ENCODE measurements at regions not wholly inside any gene's neighbourhood (a gene's known extent, or its start where the extent isn't known, plus 50 kb on each side); places are given as distances from the start of the nearest gene placed in this dataset.

DNA sequence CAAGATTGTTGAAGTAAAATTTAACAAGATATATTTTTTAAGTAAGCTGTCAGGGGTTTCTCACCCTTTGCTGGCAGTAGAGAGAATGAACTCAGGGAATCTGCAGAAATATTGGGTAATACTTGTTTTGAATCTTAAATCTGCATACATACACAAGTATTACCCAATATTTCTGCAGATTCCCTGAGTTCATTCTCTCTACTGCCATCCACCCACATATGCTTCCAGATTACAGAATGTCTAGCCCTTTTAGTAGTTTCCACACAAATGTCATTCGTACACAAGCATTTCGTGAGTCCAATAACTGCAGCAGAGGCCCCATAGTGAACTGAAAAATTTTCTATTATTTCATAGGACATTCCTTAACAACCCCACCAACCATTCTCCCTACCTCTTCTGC is 69.6 kb upstream of the TNFRSF21 start:
- BruUV-seq (replicated peaks), result no TSS peak
- H2AFZ ChIP-seq (ENCODE audit: low read length), result no peak overlapping the region
- POLR2A ChIA-PET, result no interaction called here
- intact Hi-C loops (cut with micrococcal nuclease; ENCODE audit: unreplicated experiment) (no loop called here), in situ Hi-C loops (cut with HindIII; ENCODE audit: extremely low pct_ligation_motif_present, low pct_unique_long_range_greater_than_20kb) (no loop called here)
- H3K4me1 ChIP-seq (ENCODE audit: insufficient read depth, low read length), result no peaks in the 10 kb centered on the region
- DNase-seq (ENCODE audit: low spot score) (no peak), ATAC-seq (no peak), FAIRE-seq (no peak)
- CTCF ChIA-PET (ENCODE audit: low intra/inter-chr PET ratio, low total read pairs), result no interaction called here
- H3K36me3 ChIP-seq (replicated peaks in 1 of 2; ENCODE audit: control insufficient read depth in 1 of 2, insufficient read depth in 2 of 2, low read length in 2 of 2), result no peaks in the 10 kb centered on the region
- 33% methylated on average over 2 of the region's 2 CpGs for WGBS (ENCODE audit: low lambda C conversion rate)
- no peaks in the 10 kb centered on the region for H4K20me1 ChIP-seq (ENCODE audit: insufficient read depth, low read length)
- H3K4me2 ChIP-seq (ENCODE audit: low read depth, low read length), result no peak overlapping the region
- no peaks in the 10 kb centered on the region for H3K79me2 ChIP-seq (ENCODE audit: insufficient read depth, low read length)
- H3K9ac ChIP-seq (ENCODE audit: insufficient read depth, low read depth, low read length), result no peak overlapping the region
- H3K4me3 ChIP-seq (replicated peaks in 1 of 3; ENCODE audit: insufficient read depth in 1 of 3, low read depth in 2 of 3, low read length in 3 of 3), result no peak overlapping the region
- H3K27me3 ChIP-seq (ENCODE audit: control insufficient read depth in 1 of 2, insufficient read depth in 2 of 2, low read length in 2 of 2), result peaks cover 0 to 24% of the 10 kb centered on the region in 2 experiments; a peak in 2 of 5 replicates
- no peak overlapping the region for H3K27ac ChIP-seq (ENCODE audit: extremely low read length, insufficient read depth, low read length)
- H3K9me3 ChIP-seq (ENCODE audit: low read length), result no peaks in the 10 kb centered on the region
- no peak for TF ChIP-seq NKX3-1 (CRISPR knock-in tag; IDR thresholded peaks at IDR 0.05)
- TF ChIP-seq RFX5 (IDR thresholded peaks at IDR 0.05; ENCODE audit: low read depth, low read length), result no peak
- TF ChIP-seq, protein P1, sequence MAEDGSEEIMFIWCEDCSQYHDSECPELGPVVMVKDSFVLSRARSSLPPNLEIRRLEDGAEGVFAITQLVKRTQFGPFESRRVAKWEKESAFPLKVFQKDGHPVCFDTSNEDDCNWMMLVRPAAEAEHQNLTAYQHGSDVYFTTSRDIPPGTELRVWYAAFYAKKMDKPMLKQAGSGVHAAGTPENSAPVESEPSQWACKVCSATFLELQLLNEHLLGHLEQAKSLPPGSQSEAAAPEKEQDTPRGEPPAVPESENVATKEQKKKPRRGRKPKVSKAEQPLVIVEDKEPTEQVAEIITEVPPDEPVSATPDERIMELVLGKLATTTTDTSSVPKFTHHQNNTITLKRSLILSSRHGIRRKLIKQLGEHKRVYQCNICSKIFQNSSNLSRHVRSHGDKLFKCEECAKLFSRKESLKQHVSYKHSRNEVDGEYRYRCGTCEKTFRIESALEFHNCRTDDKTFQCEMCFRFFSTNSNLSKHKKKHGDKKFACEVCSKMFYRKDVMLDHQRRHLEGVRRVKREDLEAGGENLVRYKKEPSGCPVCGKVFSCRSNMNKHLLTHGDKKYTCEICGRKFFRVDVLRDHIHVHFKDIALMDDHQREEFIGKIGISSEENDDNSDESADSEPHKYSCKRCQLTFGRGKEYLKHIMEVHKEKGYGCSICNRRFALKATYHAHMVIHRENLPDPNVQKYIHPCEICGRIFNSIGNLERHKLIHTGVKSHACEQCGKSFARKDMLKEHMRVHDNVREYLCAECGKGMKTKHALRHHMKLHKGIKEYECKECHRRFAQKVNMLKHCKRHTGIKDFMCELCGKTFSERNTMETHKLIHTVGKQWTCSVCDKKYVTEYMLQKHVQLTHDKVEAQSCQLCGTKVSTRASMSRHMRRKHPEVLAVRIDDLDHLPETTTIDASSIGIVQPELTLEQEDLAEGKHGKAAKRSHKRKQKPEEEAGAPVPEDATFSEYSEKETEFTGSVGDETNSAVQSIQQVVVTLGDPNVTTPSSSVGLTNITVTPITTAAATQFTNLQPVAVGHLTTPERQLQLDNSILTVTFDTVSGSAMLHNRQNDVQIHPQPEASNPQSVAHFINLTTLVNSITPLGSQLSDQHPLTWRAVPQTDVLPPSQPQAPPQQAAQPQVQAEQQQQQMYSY (CRISPR knock-in tag; IDR thresholded peaks at IDR 0.05), result no peak
- TF ChIP-seq ZNF292 (CRISPR knock-in tag; IDR thresholded peaks at IDR 0.05; ENCODE audit: borderline replicate concordance, low read depth), result no peak
- TF ChIP-seq FOXA3 (CRISPR knock-in tag; IDR thresholded peaks at IDR 0.05), result no peak
- TF ChIP-seq, protein P2, sequence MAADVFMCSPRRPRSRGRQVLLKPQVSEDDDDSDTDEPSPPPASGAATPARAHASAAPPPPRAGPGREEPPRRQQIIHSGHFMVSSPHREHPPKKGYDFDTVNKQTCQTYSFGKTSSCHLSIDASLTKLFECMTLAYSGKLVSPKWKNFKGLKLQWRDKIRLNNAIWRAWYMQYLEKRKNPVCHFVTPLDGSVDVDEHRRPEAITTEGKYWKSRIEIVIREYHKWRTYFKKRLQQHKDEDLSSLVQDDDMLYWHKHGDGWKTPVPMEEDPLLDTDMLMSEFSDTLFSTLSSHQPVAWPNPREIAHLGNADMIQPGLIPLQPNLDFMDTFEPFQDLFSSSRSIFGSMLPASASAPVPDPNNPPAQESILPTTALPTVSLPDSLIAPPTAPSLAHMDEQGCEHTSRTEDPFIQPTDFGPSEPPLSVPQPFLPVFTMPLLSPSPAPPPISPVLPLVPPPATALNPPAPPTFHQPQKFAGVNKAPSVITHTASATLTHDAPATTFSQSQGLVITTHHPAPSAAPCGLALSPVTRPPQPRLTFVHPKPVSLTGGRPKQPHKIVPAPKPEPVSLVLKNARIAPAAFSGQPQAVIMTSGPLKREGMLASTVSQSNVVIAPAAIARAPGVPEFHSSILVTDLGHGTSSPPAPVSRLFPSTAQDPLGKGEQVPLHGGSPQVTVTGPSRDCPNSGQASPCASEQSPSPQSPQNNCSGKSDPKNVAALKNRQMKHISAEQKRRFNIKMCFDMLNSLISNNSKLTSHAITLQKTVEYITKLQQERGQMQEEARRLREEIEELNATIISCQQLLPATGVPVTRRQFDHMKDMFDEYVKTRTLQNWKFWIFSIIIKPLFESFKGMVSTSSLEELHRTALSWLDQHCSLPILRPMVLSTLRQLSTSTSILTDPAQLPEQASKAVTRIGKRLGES (CRISPR knock-in tag; IDR thresholded peaks at IDR 0.05; ENCODE audit: borderline replicate concordance), result no peak
- no peak for TF ChIP-seq MBNL3 (CRISPR knock-in tag; conservative IDR thresholded peaks at IDR 0.05)
- TF ChIP-seq, protein P3, sequence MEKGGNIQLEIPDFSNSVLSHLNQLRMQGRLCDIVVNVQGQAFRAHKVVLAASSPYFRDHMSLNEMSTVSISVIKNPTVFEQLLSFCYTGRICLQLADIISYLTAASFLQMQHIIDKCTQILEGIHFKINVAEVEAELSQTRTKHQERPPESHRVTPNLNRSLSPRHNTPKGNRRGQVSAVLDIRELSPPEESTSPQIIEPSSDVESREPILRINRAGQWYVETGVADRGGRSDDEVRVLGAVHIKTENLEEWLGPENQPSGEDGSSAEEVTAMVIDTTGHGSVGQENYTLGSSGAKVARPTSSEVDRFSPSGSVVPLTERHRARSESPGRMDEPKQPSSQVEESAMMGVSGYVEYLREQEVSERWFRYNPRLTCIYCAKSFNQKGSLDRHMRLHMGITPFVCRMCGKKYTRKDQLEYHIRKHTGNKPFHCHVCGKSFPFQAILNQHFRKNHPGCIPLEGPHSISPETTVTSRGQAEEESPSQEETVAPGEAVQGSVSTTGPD (CRISPR knock-in tag; IDR thresholded peaks at IDR 0.05), result no peak
- no peak for TF ChIP-seq GATA4 (IDR thresholded peaks at IDR 0.05; ENCODE audit: borderline replicate concordance, low read depth)
- no peak for TF ChIP-seq POLR2A (IDR thresholded peaks at IDR 0.05; ENCODE audit: insufficient read depth in 1 of 2, low read depth in 2 of 2, low read length in 2 of 2)
- TF ChIP-seq HIC2 (CRISPR knock-in tag; IDR thresholded peaks at IDR 0.05; ENCODE audit: low read depth), result no peak
- TF ChIP-seq ZHX1 (CRISPR knock-in tag; IDR thresholded peaks at IDR 0.05; ENCODE audit: low read depth), result no peak
- TF ChIP-seq ARNT (IDR thresholded peaks at IDR 0.05), result no peak

Data from HepG2 (cell line).